ENCODE measurements at regions not wholly inside any gene's neighbourhood (a gene's known extent, or its start where the extent isn't known, plus 50 kb on each side); places are given as distances from the start of the nearest gene placed in this dataset.
A peak's percentile ranks its signal among the peaks of the same experiment; 100 is the strongest.

- Histone ChIP-seq H3K4me1 (peaks cover 43% of the 10 kb centered on the region), H3K9me3 (no peaks in the 10 kb centered on the region), H3K27ac (peak overlapping the region; percentile 97), H3K27me3 (no peaks in the 10 kb centered on the region), H3K4me3 (no peak overlapping the region), H3K36me3 (no peaks in the 10 kb centered on the region)
- TF ChIP-seq POLR2AphosphoS5 (IDR thresholded peaks at IDR 0.05): peak in 1 of 3 donors; percentile 52
- TF ChIP-seq, protein P1, sequence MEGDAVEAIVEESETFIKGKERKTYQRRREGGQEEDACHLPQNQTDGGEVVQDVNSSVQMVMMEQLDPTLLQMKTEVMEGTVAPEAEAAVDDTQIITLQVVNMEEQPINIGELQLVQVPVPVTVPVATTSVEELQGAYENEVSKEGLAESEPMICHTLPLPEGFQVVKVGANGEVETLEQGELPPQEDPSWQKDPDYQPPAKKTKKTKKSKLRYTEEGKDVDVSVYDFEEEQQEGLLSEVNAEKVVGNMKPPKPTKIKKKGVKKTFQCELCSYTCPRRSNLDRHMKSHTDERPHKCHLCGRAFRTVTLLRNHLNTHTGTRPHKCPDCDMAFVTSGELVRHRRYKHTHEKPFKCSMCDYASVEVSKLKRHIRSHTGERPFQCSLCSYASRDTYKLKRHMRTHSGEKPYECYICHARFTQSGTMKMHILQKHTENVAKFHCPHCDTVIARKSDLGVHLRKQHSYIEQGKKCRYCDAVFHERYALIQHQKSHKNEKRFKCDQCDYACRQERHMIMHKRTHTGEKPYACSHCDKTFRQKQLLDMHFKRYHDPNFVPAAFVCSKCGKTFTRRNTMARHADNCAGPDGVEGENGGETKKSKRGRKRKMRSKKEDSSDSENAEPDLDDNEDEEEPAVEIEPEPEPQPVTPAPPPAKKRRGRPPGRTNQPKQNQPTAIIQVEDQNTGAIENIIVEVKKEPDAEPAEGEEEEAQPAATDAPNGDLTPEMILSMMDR (IDR thresholded peaks at IDR 0.05): no peak
- DNase-seq (ENCODE audit: low spot score in 2 of 2): peak in 1 of 2 donors; percentile 82
- 68% methylated on average over 18 of the region's 18 CpGs for WGBS
Measured at GRCh38 chr6:156718647-156719394, 58.4 kb upstream of the ARID1B start.

DNA sequence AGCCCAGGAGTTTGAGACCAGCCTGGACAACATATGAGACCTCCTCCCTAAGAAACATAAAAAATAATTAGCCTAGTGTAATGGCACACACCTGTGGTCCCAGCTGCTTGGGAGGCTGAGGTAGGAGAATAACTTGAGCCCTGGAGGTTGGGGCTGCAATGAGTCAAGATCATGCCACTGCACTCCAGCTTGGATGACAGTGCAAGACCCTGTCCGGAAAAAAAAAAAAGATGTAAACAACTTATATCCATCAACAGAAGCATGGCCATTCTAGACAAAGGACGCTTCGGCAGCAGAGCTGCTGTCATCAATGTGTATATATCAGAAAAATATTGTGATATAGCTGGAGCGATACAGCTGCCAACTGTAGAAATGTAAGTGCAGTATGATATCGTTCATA lies 59.6 kb upstream of the ARID1B start:
- Histone ChIP-seq H3K36me3 (no peaks in the 10 kb centered on the region), H3K27me3 (no peaks in the 10 kb centered on the region), H3K4me3 (no peak overlapping the region), H3K9me3 (no peaks in the 10 kb centered on the region), H3K27ac (no peak overlapping the region), H3K4me1 (peaks cover 43% of the 10 kb centered on the region)
- TF ChIP-seq POLR2AphosphoS5 (IDR thresholded peaks at IDR 0.05) (no peak), POLR2A (IDR thresholded peaks at IDR 0.05) (no peak), EP300 (IDR thresholded peaks at IDR 0.05) (no peak)
- TF ChIP-seq, protein P1 (IDR thresholded peaks at IDR 0.05): no peak
- no peak for DNase-seq (ENCODE audit: low spot score in 2 of 2)
- WGBS: 88% methylated on average over 5 of the region's 5 CpGs

DNA sequence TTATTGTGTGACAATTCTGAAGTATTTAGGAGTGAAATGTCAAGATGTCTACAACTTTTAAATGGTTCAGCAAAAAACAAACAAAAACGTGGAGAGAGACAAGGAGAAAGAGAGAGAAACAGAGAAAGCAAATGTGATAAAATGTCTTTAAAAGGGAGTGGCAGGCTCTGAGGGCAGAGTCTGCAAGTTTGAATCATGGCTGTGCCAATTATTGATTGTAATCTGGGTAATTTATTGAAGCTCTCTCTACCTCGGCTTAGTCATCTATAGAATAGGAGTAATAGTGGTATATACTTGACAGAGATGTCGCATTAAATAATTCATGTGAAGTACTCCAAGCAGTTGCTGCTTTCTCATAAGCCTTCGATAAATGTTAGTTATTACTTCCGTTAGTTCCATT lies 61.3 kb upstream of the ARID1B start:
- H3K27me3 ChIP-seq: no peaks in the 10 kb centered on the region

DNA sequence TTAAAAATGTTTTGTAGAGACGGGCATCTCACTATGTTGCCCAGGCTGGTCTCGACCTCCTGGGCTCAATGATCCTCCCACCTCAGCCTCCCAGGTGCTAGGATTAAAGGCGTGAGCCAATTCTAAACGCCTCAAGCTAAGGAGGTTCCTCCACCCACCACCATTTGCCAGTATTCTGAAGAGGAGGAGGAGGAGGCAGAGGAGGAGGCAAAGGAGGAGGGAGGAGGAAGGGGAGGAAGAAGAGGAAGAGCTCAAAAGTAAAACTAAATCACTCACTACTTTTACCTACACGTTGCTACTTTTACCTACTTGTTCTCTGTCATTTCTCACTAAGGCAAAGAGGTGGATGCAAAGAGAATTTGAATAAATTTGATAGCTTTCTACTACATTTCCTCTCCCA lies 63.6 kb upstream of the ARID1B start:
- no peak for DNase-seq (ENCODE audit: low spot score in 2 of 2)
- Histone ChIP-seq H3K9me3 (no peaks in the 10 kb centered on the region), H3K4me1 (peaks cover 7% of the 10 kb centered on the region), H3K36me3 (no peaks in the 10 kb centered on the region), H3K27ac (no peak overlapping the region), H3K4me3 (no peak overlapping the region), H3K27me3 (no peaks in the 10 kb centered on the region)
- TF ChIP-seq, protein P1 (IDR thresholded peaks at IDR 0.05): no peak
- no peak for TF ChIP-seq POLR2A (IDR thresholded peaks at IDR 0.05)
- no peak for TF ChIP-seq POLR2AphosphoS5 (IDR thresholded peaks at IDR 0.05)
- no peak for TF ChIP-seq EP300 (IDR thresholded peaks at IDR 0.05)
- WGBS: 64% methylated on average over 5 of the region's 5 CpGs

More for the DNA sequence above, 61.3 kb upstream of the ARID1B start:
- no peaks in the 10 kb centered on the region for H3K36me3 ChIP-seq
- 57% methylated on average over 5 of the region's 5 CpGs for WGBS
- H3K4me1 ChIP-seq: peaks cover 29% of the 10 kb centered on the region
- TF ChIP-seq, protein P1 (IDR thresholded peaks at IDR 0.05): no peak
- TF ChIP-seq POLR2A (IDR thresholded peaks at IDR 0.05) (no peak), POLR2AphosphoS5 (IDR thresholded peaks at IDR 0.05) (no peak), EP300 (IDR thresholded peaks at IDR 0.05) (no peak)
- no peaks in the 10 kb centered on the region for H3K9me3 ChIP-seq
- no peak overlapping the region for H3K27ac ChIP-seq
- DNase-seq (ENCODE audit: low spot score in 2 of 2): no peak
- no peak overlapping the region for H3K4me3 ChIP-seq

DNA sequence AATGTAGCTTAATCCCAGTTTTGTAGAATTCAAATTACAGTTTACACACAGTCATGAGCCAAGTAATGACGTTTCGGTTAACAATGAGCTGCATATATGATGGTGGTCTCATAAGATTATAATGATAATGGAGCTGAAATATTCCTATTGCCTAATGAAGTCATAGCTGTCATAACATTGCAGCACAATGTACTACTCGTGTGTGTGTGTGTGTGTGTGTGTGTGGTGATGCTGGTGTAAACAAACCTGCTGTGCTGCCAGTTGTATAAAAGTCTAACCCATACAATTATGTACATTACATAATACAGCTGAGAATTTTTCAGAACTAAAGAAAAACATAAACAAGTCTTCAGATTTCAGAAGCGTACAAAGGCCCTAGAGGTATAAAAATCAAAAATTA lies 66.7 kb upstream of the ARID1B start:
- Histone ChIP-seq H3K4me1 (no peaks in the 10 kb centered on the region), H3K27ac (no peak overlapping the region), H3K4me3 (no peak overlapping the region), H3K9me3 (no peaks in the 10 kb centered on the region), H3K36me3 (no peaks in the 10 kb centered on the region), H3K27me3 (no peaks in the 10 kb centered on the region)
- WGBS: 79% methylated on average over 4 of the region's 4 CpGs
- no peak for TF ChIP-seq EP300 (IDR thresholded peaks at IDR 0.05)
- no peak for TF ChIP-seq POLR2A (IDR thresholded peaks at IDR 0.05)
- TF ChIP-seq POLR2AphosphoS5 (IDR thresholded peaks at IDR 0.05): no peak
- TF ChIP-seq, protein P1 (IDR thresholded peaks at IDR 0.05): no peak
- DNase-seq (ENCODE audit: low spot score in 2 of 2): no peak

Data from suprapubic skin (tissue), 4 donors.